ENCODE measurements at regions not wholly inside any gene's neighbourhood (a gene's known extent, or its start where the extent isn't known, plus 50 kb on each side); places are given as distances from the start of the nearest gene placed in this dataset.

DNA sequence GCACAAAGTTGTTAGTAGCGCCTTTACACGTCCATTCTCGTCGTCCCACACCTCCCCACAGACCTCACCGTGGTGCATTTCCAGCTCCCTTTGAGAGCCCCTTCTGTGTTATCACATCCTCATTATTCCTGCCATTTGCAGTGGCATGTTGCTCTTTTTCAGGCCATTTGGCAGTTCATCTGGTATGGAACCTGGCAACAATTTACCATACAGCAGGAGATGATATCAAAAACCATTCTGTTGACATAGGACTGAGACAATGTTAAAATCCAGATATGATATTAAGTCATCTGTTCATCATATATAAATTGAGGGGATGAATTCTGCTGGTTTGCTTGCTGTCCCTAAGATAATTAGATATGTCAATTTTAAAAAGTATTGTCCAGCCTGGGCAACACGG lies 83.0 kb downstream of the TMEM174 start:
- TF ChIP-seq CTCF (conservative IDR thresholded peaks at IDR 0.05) (no peak), ZFX (IDR thresholded peaks at IDR 0.05) (no peak)
- no peak overlapping the region for H3K27ac ChIP-seq

DNA sequence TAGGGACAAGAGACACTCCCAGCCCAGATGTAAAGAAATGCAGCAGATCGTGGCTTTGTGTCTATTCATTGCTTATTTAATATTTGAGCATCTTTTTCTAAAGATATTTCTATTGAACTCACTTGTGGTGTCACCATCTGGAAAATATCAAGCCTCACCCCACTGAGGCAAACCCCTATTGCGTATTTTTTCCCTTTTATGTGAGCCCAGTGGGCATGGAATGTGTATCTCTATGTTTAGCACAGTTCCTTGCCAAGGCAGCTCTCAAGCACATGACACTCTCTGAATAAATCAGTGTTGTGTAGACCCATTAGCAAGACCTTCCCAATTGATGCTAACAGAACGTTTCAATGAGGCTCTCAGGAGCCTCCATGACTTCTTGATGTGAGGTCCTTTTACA lies 81.6 kb downstream of the TMEM174 start:
- no peak overlapping the region for H3K27ac ChIP-seq
- TF ChIP-seq ZFX (IDR thresholded peaks at IDR 0.05) (no peak), CTCF (conservative IDR thresholded peaks at IDR 0.05) (no peak)

GRCh38 chr5:73253047-73253660 lies 80.2 kb downstream of the TMEM174 start:
- H3K27ac ChIP-seq: no peak overlapping the region
- TF ChIP-seq ZFX (IDR thresholded peaks at IDR 0.05): no peak
- TF ChIP-seq CTCF (conservative IDR thresholded peaks at IDR 0.05): no peak

- TF ChIP-seq CTCF (conservative IDR thresholded peaks at IDR 0.05) (no peak), ZFX (IDR thresholded peaks at IDR 0.05) (no peak)
- no peak overlapping the region for H3K27ac ChIP-seq
Observed at GRCh38 chr5:73250645-73251044, 77.7 kb downstream of the TMEM174 start.

DNA sequence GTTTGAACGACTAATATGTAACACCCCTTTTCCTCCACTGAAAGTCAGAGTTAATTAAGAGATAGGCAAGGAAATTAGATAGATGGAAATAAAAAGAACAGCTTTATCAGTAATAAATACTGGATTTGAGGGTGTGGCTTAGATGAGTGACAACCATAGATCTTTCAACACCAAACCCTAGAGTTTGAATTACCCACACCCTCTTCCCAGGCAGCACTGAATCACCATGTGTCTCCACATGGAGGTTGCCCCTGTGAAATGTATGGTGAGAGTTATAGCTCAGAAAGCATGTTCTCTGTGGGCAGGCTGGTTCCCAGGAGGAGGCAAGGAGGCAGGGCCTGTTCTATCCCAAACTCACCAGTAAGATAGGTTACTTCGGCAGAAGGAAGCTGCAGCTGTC lies 69.7 kb downstream of the TMEM174 start:
- no peak overlapping the region for H3K27ac ChIP-seq
- TF ChIP-seq CTCF (conservative IDR thresholded peaks at IDR 0.05) (no peak), ZFX (IDR thresholded peaks at IDR 0.05) (no peak)

- H3K27ac ChIP-seq: no peak overlapping the region
- TF ChIP-seq ZFX (IDR thresholded peaks at IDR 0.05) (no peak), CTCF (conservative IDR thresholded peaks at IDR 0.05) (no peak)
Observed at GRCh38 chr5:73238873-73239272, 65.9 kb downstream of the TMEM174 start.

DNA sequence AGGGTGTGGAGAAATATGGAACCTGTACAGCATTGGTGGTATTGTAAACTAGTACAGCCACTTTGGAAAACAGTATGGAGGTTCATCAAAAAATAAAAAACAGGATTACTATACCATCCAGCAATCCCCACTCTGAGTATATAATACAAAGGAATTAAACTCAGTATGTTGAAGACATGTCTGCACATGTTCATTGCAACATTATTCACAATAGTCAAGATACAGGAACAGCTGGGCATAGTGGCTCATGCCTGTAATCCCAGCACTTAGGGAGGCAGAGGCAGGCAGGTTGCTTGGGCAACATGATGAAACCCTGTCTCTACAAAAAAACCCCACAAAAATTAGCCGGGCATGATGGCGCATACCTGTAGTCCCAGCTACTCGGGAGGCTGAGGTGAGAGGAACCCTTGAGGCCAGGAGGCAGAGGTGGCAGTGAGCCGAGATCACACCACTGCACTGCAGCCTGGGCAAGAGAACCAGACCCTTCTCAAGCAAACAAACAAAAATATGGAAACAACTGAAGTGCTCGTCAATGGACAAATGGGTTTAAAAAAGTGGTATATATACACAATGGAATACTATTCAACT lies 63.6 kb downstream of the TMEM174 start:
- no peak overlapping the region for H3K27ac ChIP-seq
- TF ChIP-seq CTCF (conservative IDR thresholded peaks at IDR 0.05) (no peak), ZFX (IDR thresholded peaks at IDR 0.05) (no peak)
